Nephron progenitor cell (in vitro differentiated cells): ENCODE measurements at regions not wholly inside any gene's neighbourhood (a gene's known extent, or its start where the extent isn't known, plus 50 kb on each side); places are given as distances from the start of the nearest gene placed in this dataset.

Experiments used
- DNase-seq: peaks from one replicate; pipeline ENCODE4 v3.0.0; 2021
- H3K27ac Mint-ChIP-seq: 2 replicates; pipeline ENCODE4 v1.8.0; 2021; ENCODE audit warnings: mild to moderate bottlenecking, moderate library complexity, mixed read lengths
- H3K27me3 Mint-ChIP-seq: 2 replicates; pipeline ENCODE4 v1.8.0; 2021; ENCODE audit warnings: mild to moderate bottlenecking, low read depth, mixed read lengths; ENCODE audit not compliant: poor library complexity
- H3K36me3 Mint-ChIP-seq: 2 replicates; pipeline ENCODE4 v1.8.0; 2021; ENCODE audit warnings: low read depth, mixed read lengths
- H3K4me1 Mint-ChIP-seq: 2 replicates; pipeline ENCODE4 v1.8.0; 2021; ENCODE audit warnings: mixed read lengths
- H3K4me3 Mint-ChIP-seq: 2 replicates; pipeline ENCODE4 v1.8.0; 2021; ENCODE audit warnings: mild to moderate bottlenecking, moderate library complexity, mixed read lengths
- H3K9me3 Mint-ChIP-seq: 2 replicates; pipeline ENCODE4 v1.8.0; 2021; ENCODE audit warnings: mild to moderate bottlenecking, moderate library complexity, mixed read lengths
- TF ChIP-seq, protein P1 (sequence below): fragments of 200-600 bp; sonication (generic); IDR thresholded peaks from 2 replicates; pipeline ENCODE4 v1.5.0; 2021; ENCODE audit warnings: antibody characterized with exemption

DNA sequence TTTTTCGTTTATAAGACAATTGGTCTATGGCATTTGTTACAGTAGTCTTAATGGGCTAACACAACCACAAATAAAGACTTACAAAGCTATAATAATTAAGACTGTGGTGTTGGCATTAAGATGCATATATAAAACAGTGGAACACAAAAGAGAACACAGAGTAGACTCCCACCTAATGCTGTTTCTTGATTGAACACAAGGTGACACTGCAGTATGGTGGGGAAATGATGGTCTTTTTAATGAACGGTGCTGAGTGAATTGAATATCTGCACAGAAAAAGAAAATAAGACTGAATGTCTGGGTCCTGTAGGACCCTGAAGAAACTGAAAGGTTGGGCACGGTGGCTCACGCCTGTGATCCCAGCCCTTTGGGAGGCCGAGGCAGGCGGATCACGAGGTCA, 1136.6 kb upstream of the NXPH2 start:
- no peak overlapping the region for H3K27ac Mint-ChIP-seq
- peaks cover 10% of the 10 kb centered on the region for H3K27me3 Mint-ChIP-seq
- no peaks in the 10 kb centered on the region for H3K4me1 Mint-ChIP-seq
- no peak for DNase-seq
- H3K9me3 Mint-ChIP-seq = peaks cover 5% of the 10 kb centered on the region
- no peak overlapping the region for H3K4me3 Mint-ChIP-seq
- no peaks in the 10 kb centered on the region for H3K36me3 Mint-ChIP-seq
- TF ChIP-seq, protein P1, sequence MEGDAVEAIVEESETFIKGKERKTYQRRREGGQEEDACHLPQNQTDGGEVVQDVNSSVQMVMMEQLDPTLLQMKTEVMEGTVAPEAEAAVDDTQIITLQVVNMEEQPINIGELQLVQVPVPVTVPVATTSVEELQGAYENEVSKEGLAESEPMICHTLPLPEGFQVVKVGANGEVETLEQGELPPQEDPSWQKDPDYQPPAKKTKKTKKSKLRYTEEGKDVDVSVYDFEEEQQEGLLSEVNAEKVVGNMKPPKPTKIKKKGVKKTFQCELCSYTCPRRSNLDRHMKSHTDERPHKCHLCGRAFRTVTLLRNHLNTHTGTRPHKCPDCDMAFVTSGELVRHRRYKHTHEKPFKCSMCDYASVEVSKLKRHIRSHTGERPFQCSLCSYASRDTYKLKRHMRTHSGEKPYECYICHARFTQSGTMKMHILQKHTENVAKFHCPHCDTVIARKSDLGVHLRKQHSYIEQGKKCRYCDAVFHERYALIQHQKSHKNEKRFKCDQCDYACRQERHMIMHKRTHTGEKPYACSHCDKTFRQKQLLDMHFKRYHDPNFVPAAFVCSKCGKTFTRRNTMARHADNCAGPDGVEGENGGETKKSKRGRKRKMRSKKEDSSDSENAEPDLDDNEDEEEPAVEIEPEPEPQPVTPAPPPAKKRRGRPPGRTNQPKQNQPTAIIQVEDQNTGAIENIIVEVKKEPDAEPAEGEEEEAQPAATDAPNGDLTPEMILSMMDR = no peak

DNA sequence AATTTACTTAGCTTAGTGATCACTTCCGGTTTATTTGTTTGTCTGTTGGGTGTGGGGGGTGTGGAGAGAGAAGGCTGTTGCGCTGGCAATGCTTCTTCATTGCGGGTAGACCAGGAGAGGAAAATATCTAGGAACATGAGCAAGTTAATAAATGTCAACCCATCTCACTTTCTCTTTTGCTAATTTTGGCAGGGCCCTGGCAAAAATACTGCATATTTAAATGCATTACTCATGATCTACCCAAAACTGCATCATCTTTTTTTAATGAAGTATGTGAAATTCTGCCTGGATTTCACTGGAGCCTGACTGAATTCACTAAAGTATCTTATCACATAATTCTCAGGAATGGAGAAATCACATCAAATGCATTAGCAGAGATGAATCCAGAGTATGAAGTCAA, 1131.0 kb upstream of the NXPH2 start:
- Mint-ChIP-seq H3K4me3 (no peak overlapping the region), H3K36me3 (no peaks in the 10 kb centered on the region), H3K4me1 (no peaks in the 10 kb centered on the region), H3K27ac (no peak overlapping the region), H3K9me3 (peaks cover 5% of the 10 kb centered on the region), H3K27me3 (peaks cover 6% of the 10 kb centered on the region)
- no peak for DNase-seq
- TF ChIP-seq, protein P1 = no peak

DNA sequence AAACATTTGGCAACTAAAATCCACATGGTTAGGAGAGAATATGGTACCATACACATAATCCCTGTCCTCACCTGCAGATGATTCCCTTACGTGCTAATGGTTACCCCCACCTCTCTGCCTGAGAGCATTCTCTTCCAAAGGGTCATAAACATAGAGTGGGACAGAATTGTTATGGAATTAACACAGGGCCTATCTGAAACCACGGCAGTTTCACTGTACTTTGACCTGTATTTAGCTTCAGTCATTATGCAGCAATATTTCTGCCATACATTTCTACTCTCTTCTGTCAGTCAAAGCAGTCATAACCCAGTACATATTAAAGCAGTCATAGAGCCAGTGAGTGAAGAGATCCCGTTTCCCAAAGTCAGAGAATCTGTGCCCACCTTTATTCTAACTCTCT, 1128.9 kb upstream of the NXPH2 start:
- peaks cover 5% of the 10 kb centered on the region for H3K9me3 Mint-ChIP-seq
- no peak overlapping the region for H3K27ac Mint-ChIP-seq
- TF ChIP-seq, protein P1 = no peak
- H3K4me1 Mint-ChIP-seq = no peaks in the 10 kb centered on the region
- H3K36me3 Mint-ChIP-seq = no peaks in the 10 kb centered on the region
- DNase-seq = no peak
- H3K27me3 Mint-ChIP-seq = peaks cover 6% of the 10 kb centered on the region
- no peak overlapping the region for H3K4me3 Mint-ChIP-seq

- H3K27me3 Mint-ChIP-seq = peaks cover 4% of the 10 kb centered on the region
- no peak overlapping the region for H3K27ac Mint-ChIP-seq
- no peak for DNase-seq
- TF ChIP-seq, protein P1 = no peak
- H3K4me3 Mint-ChIP-seq = no peak overlapping the region
- no peaks in the 10 kb centered on the region for H3K4me1 Mint-ChIP-seq
- H3K36me3 Mint-ChIP-seq = no peaks in the 10 kb centered on the region
- H3K9me3 Mint-ChIP-seq = no peaks in the 10 kb centered on the region
Observed at GRCh38 chr2:139905624-139906023, 1125.4 kb upstream of the NXPH2 start.

DNA sequence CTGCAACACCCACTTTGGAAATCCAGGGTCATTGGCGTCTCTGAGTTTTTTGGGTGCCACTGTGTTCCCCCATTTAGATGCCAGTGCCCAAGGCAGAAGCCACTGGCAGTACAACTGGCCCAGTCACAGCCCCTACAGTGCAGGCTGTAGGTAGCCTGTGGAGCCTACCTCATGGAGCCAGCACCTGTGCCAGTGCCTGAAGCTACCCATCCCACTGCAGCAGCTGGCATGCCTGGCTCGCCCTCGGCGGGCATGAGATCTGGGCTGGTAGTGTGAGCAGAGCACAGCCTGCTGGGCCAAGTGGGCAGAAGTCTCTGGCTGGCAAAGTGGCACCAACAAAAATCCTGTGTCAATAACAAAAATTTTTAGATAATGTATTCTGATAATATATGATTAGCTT, 1111.4 kb upstream of the NXPH2 start:
- no peak overlapping the region for H3K27ac Mint-ChIP-seq
- H3K36me3 Mint-ChIP-seq = no peaks in the 10 kb centered on the region
- TF ChIP-seq, protein P1 = no peak
- DNase-seq = no peak
- peaks cover 8% of the 10 kb centered on the region for H3K9me3 Mint-ChIP-seq
- peaks cover 3% of the 10 kb centered on the region for H3K27me3 Mint-ChIP-seq
- H3K4me1 Mint-ChIP-seq = no peaks in the 10 kb centered on the region
- H3K4me3 Mint-ChIP-seq = no peak overlapping the region

- TF ChIP-seq, protein P1 = no peak
- Mint-ChIP-seq H3K27ac (no peak overlapping the region), H3K27me3 (no peaks in the 10 kb centered on the region), H3K4me3 (no peak overlapping the region), H3K4me1 (no peaks in the 10 kb centered on the region), H3K36me3 (no peaks in the 10 kb centered on the region), H3K9me3 (no peaks in the 10 kb centered on the region)
- DNase-seq = no peak
Observed at GRCh38 chr2:139885921-139886498, 1105.8 kb upstream of the NXPH2 start.
